ENCODE measurements at regions not wholly inside any gene's neighbourhood (a gene's known extent, or its start where the extent isn't known, plus 50 kb on each side); places are given as distances from the start of the nearest gene placed in this dataset.
"Not testable (repeated sequence)": the region's sequence is repeated elsewhere in the genome, so short reads cannot be mapped to it uniquely, and the experiment has no call there.

DNA sequence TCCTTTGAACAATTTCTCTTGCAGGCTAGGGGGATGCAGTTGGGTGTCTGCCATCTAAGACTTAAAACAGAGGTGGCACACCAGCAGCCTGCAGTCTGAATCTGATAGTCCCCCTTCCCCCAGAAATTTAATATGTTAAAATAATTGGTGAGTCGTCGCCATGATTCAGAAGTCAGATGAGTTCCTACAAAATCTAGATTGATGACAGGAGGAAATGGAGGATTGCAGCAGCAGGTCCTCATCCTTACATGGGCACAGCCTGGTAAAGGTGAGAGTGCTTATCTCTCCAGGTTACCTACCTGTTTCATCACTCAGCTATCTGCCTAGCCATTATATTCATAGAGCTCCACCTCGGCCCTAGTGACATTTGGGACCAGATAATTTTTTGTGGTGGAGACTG, 112.3 kb downstream of the PCSK1 start:
- no peak for DNase-seq (ENCODE audit: low read depth in 1 of 2, low spot score in 1 of 2)

DNA sequence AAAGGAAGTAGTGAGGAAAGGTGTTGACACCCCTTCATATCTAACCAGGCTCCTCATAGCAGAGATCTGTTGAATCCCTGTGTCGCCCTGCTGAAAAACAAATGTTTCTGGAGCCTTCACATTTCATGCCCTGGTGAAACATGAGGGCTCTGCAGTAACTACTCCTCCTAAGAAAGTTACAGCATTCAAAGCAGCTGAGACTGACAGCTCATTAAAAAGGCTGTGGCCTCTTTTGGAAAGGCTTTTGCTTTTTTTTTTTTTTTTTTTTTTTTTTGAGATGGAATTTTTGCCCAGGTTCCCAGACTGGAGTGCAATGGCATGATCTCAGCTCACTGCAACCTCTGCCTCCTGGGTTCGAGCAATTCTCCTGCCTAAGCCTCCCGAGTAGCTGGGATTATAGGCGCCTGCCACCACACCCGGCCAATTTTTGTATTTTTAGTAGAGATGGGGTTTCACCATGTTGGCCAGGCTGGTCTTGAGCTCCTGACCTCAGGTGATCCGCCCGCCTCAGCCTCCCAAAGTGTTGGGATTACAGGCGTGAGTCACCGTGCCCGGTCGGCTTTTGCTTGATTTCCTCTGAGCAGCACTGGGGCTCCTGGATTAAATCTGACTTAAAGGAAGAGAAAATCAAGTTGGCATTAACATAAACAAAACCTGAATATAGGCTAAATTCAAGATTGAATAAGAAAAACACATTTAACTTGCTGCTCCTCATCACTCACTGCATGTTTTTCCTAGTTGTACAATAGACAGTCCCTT, 112.9 kb downstream of the PCSK1 start:
- DNase-seq (ENCODE audit: low read depth in 1 of 2, low spot score in 1 of 2): not testable (repeated sequence)

GRCh38 chr5:96318569-96319110, 114.4 kb downstream of the PCSK1 start:
- DNase-seq (ENCODE audit: low read depth in 1 of 2, low spot score in 1 of 2): no peak

GRCh38 chr5:96317945-96318344, 115.1 kb downstream of the PCSK1 start:
- no peak for DNase-seq (ENCODE audit: low read depth in 1 of 2, low spot score in 1 of 2)

DNA sequence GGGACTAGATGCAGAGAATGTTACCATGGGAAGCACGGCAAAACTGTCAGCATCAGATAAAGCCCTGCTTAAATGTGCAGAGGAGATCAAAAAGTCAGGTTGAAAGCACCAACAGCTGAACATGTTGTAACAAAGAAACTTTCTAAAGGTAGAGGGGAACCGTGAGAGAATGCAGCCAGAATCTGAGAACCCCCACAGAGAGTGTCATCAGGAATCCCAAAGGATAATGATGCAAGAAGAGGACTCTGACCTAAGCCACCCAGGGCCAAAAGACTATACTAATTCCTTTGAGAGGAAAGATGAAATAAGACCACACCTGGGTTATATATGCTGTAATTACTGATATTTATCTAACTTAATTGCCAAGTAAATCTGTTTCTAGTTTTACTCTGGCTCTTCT, 116.6 kb downstream of the PCSK1 start:
- DNase-seq (ENCODE audit: low read depth in 1 of 2, low spot score in 1 of 2): no peak

- DNase-seq (ENCODE audit: low read depth in 1 of 2, low spot score in 1 of 2): no peak
Observed at GRCh38 chr5:96316017-96316416, 117.0 kb downstream of the PCSK1 start.

GRCh38 chr5:96315431-96315830, 117.6 kb downstream of the PCSK1 start:
- DNase-seq (ENCODE audit: low read depth in 1 of 2, low spot score in 1 of 2): no peak

- DNase-seq (ENCODE audit: low read depth in 1 of 2, low spot score in 1 of 2): no peak
Observed at GRCh38 chr5:96312383-96312782, 120.7 kb downstream of the PCSK1 start.

DNA sequence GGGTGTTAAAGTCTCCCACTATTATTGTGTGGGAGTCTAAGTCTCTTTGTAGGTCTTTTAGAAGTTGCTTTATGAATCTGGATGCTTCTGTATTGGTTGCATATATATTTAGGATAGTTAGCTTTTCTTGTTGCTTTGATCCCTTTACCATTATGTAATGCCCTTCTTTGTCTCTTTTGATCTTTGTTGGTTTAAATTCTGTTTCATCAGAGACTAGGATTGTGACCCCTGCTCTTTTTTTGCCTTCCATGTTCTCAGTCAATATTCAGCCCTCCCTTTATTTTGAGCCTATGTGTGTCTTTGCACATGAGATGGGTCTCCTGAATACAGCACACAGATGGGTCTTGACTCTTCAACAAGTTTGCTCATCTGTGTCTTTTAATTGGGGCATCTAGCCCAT, 126.0 kb downstream of the PCSK1 start:
- DNase-seq (ENCODE audit: low read depth in 1 of 2, low spot score in 1 of 2): not testable (repeated sequence)

DNA sequence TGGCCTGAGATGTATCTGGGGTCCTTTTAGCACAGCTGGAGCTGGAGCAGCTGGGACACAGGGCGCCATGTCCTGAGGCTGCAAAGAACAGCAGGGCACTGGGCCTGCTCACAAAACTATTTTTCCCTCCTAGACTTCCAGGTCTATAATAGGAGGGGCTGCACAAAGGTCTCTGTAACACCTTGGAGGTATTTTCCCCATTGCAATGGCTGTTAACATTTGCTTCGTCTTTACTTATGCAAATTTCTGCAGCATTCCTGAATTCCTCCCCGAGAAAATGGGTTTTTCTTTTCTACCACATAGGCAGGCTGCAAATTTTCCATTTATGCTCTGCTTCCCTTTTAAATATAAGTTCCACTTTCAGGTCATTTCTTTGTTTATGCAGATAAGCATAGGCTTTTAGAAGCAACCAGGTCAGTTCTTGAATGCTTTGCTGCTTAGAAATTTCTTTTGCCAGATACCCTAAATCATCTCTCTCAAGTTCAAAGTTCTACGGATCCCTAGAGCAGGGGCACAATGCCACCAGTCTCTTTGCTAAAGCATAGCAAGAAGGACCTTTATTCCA, 130.8 kb downstream of the PCSK1 start:
- no peak for DNase-seq (ENCODE audit: low read depth in 1 of 2, low spot score in 1 of 2)

- DNase-seq (ENCODE audit: low read depth in 1 of 2, low spot score in 1 of 2): no peak
Observed at GRCh38 chr5:96300976-96301375, 132.1 kb downstream of the PCSK1 start.

DNA sequence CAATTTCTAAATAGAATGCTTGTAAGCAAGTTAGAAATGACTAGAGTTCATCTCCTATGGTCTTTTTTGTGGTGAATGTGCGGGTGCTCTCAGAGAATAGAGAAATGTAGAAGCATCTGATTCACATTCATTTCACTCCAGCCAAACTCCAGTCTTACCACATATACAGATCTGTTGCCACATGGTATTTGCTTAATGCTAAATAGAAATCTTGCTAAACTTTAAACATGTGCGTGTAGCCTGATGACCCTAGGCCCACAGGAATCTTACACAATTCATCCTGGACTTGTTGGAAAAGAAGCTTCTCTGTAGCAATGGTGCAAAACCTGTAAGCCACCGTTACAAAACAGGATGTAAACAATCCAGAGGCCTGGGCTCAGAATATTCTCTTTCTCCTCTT, 135.2 kb downstream of the PCSK1 start:
- no peak for DNase-seq (ENCODE audit: low read depth in 1 of 2, low spot score in 1 of 2)

DNA sequence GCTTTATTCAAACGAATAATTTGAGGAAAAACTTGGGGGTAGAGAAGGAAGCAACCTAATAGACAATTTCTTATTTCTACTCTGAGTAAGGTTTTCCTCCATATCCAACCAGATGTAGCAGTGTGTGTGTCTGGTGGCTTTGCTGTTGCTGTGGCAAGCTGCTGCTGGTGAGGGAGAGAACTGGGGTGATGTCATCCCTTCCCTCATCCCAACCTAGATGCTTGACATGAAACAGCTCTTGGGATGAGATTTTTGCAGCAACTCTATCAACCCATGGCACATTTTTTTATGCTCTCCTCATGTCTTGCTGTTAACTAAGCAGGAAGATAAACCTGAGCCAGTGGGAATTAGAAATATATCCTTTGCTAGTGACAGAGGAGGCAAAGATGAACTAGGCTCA, 135.8 kb downstream of the PCSK1 start:
- no peak for DNase-seq (ENCODE audit: low read depth in 1 of 2, low spot score in 1 of 2)

DNA sequence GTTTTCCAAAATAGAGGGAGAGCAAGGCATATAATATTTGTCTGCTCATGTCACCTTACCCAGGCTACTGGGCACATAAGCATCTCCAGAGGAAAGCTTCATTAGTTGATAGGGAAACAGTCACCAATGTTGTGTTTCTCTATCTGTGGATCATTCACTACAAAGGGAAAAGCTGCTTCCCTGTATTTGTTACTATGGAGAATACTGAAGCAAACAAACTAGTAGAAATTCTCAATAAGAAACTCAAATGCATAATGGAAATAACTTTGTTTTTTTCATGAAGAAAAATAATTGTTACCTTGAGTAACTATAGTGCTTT, 138.2 kb downstream of the PCSK1 start:
- DNase-seq (ENCODE audit: low read depth in 1 of 2, low spot score in 1 of 2): no peak

- no peak for DNase-seq (ENCODE audit: low read depth in 1 of 2, low spot score in 1 of 2)
Observed at GRCh38 chr5:96293966-96294883, 138.8 kb downstream of the PCSK1 start.

GRCh38 chr5:96292582-96293247, 140.3 kb downstream of the PCSK1 start:
- no peak for DNase-seq (ENCODE audit: low read depth in 1 of 2, low spot score in 1 of 2)

DNA sequence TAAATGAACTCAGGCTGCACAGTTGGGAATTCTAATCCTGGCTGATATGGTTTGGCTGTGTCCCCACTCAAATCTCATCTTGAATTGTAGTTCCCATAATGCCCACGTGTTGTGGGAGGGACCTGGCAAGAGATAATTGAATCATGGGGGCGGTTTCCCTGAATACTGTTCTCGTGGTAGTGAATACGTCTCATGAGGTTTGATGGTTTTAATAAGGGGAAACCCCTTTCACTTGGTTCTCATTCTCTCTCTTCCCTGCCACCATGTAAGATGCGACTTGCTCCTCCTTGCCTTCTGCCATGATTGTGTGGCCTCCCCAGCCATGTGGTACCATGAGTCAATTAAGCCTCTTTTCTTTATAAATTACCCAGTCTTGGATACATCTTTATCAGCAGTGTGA, 143.8 kb downstream of the PCSK1 start:
- not testable (repeated sequence) for DNase-seq (ENCODE audit: low read depth in 1 of 2, low spot score in 1 of 2)

GRCh38 chr5:96288845-96289185, 144.2 kb downstream of the PCSK1 start:
- DNase-seq (ENCODE audit: low read depth in 1 of 2, low spot score in 1 of 2): no peak

GRCh38 chr5:96288166-96288844, 144.7 kb downstream of the PCSK1 start:
- no peak for DNase-seq (ENCODE audit: low read depth in 1 of 2, low spot score in 1 of 2)

GRCh38 chr5:96287136-96287535, 145.9 kb downstream of the PCSK1 start:
- no peak for DNase-seq (ENCODE audit: low read depth in 1 of 2, low spot score in 1 of 2)

DNA sequence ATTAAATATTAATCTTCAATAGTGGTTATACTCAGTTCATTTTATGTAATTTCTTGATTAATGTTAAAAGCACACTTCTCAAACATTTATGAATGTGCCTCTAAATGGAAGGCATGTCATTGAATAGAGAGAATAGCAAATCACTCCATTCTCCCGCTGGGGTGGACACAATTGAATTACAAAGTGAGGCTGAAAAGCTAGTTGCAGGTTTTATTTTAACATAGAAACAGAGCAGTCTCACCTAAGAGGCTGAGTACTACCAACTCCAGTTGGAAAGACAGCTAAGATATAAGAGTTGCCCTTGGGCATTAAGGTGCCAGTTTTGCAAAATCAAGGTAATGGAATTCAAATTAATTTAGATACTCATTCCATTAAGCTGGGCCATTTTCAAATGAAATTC, 147.2 kb downstream of the PCSK1 start:
- no peak for DNase-seq (ENCODE audit: low read depth in 1 of 2, low spot score in 1 of 2)
